Neural crest cell (in vitro differentiated cells): ENCODE measurements at regions not wholly inside any gene's neighbourhood (a gene's known extent, or its start where the extent isn't known, plus 50 kb on each side); places are given as distances from the start of the nearest gene placed in this dataset.

Experiments used
- DNase-seq: peaks from one replicate; pipeline ENCODE4 v3.0.0; 2021; ENCODE audit warnings: low read depth, mixed read lengths, low spot score
- H3K27ac Mint-ChIP-seq: one replicate; pipeline ENCODE4 v1.8.0; 2021; ENCODE audit warnings: mild to moderate bottlenecking, mixed read lengths; ENCODE audit not compliant: unreplicated experiment
- H3K27me3 Mint-ChIP-seq: 2 replicates; pipeline ENCODE4 v1.8.0; 2021; ENCODE audit warnings: low read depth, mild to moderate bottlenecking, mixed read lengths
- H3K36me3 Mint-ChIP-seq: 2 replicates; pipeline ENCODE4 v1.8.0; 2021; ENCODE audit warnings: low read depth, mild to moderate bottlenecking, mixed read lengths
- H3K4me1 Mint-ChIP-seq: 2 replicates; pipeline ENCODE4 v1.8.0; 2021; ENCODE audit warnings: mixed read lengths
- H3K4me3 Mint-ChIP-seq: one replicate; pipeline ENCODE4 v1.8.0; 2021; ENCODE audit warnings: mild to moderate bottlenecking, mixed read lengths
- H3K9me3 Mint-ChIP-seq: 2 replicates; pipeline ENCODE4 v1.8.0; 2021; ENCODE audit warnings: mixed read lengths
- TF ChIP-seq, protein P1 (sequence below): fragments of 200-600 bp; sonication (generic); conservative IDR thresholded peaks from 2 replicates; pipeline ENCODE4 v1.5.0; 2021; ENCODE audit warnings: antibody characterized with exemption, mild to moderate bottlenecking

DNA sequence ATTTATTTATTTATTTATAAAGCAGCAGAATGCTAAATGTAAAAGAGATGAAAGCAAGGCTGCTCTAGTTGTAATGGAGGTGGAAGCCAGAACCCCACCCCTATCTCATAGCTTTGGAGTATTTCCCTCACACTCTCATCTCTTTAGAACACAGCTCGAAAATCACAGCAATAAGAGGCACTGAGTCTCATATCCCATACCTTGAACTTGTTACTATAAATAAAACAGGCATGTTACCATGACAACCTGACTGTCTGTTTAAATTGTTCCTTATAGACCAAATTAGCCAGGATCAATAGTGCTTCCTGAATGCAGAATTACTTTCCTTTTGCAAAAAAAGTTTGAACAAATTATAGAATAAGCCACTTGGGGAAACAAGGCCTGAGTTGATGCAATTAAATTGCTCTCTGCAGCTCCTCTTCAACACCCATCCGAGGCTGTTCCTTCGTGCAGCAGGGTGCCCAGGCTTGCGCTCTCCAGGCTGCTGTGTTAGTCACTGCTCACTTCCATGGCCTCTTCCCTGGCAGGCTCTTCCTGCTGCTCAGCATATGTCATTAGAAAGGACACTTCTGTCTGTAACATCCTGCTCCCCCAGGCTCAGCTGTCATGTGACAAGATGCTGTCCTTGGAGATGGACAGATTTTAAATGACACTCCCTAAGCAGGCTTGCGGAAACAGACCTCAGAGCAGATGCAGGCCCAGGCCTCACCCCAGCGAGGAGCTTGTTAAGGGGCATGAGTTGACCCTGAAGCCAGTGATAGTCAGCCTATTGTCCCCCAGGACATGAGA, 120.2 kb downstream of the CARTPT start:
- peaks cover 16% of the 10 kb centered on the region for H3K4me1 Mint-ChIP-seq
- no peak for DNase-seq

DNA sequence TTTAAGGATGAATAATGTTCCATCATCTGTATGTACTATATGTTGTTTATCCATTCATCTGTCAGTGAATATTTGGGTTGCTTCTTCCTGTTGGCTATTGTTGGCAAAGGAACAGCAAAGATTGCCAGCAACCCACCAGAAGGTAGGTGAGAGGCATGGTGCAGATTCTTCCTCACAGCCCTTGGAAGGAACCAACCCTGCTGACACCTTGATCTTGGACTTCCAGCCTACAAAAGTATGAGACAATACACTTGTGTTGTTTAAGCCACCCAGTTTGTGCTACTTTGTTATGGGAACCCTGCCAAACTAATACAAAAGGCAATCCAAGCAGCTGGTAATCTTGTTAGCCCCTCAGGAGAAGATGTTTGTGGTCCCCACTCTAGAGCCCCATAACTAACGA, 122.0 kb downstream of the CARTPT start:
- TF ChIP-seq, protein P1, sequence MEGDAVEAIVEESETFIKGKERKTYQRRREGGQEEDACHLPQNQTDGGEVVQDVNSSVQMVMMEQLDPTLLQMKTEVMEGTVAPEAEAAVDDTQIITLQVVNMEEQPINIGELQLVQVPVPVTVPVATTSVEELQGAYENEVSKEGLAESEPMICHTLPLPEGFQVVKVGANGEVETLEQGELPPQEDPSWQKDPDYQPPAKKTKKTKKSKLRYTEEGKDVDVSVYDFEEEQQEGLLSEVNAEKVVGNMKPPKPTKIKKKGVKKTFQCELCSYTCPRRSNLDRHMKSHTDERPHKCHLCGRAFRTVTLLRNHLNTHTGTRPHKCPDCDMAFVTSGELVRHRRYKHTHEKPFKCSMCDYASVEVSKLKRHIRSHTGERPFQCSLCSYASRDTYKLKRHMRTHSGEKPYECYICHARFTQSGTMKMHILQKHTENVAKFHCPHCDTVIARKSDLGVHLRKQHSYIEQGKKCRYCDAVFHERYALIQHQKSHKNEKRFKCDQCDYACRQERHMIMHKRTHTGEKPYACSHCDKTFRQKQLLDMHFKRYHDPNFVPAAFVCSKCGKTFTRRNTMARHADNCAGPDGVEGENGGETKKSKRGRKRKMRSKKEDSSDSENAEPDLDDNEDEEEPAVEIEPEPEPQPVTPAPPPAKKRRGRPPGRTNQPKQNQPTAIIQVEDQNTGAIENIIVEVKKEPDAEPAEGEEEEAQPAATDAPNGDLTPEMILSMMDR: no peak
- Mint-ChIP-seq H3K36me3 (no peaks in the 10 kb centered on the region), H3K4me3 (no peak overlapping the region), H3K4me1 (peaks cover 16% of the 10 kb centered on the region), H3K9me3 (no peaks in the 10 kb centered on the region), H3K27me3 (no peaks in the 10 kb centered on the region), H3K27ac (no peak overlapping the region)
- no peak for DNase-seq

More for the DNA sequence above, 120.2 kb downstream of the CARTPT start:
- Mint-ChIP-seq H3K27ac (no peak overlapping the region), H3K36me3 (no peaks in the 10 kb centered on the region), H3K27me3 (no peaks in the 10 kb centered on the region), H3K9me3 (no peaks in the 10 kb centered on the region), H3K4me3 (no peak overlapping the region)
- TF ChIP-seq, protein P1: no peak

DNA sequence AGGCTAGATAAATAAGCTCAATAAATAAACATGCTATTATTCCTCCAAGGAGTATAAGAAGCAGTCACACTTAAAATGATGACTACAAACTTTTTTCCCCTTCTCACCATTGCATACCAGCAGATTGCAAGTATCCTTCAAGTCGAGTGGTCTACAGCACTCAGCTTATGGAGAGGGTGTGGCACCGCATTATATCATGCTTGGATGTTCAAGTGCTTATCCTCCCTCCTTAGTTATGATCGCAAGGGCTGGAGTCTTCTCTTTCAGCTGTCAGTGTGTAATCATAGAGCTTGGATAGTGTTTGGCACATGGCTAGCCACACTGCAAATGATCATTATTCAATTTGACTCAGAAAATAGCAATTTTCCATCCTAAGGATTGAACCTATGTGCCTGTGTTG, 124.0 kb downstream of the CARTPT start:
- Mint-ChIP-seq H3K4me3 (no peak overlapping the region), H3K36me3 (no peaks in the 10 kb centered on the region), H3K4me1 (peaks cover 16% of the 10 kb centered on the region), H3K27ac (no peak overlapping the region), H3K9me3 (peaks cover 3% of the 10 kb centered on the region), H3K27me3 (no peaks in the 10 kb centered on the region)
- TF ChIP-seq, protein P1: no peak
- DNase-seq: no peak

DNA sequence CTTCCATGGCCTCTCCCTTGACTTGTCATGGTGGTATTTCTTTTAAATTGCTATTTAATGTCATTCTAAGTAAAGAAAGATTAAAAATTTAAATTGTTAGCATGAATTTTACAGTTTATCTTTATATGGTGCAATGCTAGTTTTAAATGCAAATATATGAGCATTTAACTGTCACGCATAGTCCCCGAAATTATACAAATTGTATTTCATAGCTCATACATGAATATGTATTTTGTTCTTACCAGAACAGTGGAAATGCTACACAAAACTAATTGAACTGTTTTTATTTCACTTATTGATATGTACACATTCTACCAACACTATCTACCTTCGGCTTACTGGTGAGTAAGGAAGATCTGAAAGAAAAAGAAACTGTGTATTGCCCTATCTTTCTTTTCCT, 125.8 kb downstream of the CARTPT start:
- H3K9me3 Mint-ChIP-seq: peaks cover 9% of the 10 kb centered on the region
- H3K4me1 Mint-ChIP-seq: peaks cover 2% of the 10 kb centered on the region
- H3K4me3 Mint-ChIP-seq: no peak overlapping the region

DNA sequence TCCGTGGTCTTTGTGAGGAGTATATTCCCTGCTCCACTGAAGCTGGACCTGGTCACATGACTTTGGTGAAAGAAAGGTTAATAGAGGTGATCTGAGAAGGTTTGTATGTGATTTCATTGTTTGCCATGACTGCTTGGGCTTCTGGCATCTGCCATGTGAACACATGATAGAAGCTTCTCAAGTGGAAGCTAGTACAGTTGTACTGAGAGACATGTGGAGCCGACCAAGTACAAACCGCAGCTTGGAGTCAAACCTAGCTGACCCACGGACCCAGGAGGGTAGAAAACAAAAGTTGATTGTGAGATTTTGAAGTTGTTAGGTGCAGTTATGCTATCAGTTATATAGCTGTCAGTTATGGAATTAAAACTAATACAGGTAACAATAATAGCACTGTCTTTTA, 140.4 kb downstream of the CARTPT start:
- no peaks in the 10 kb centered on the region for H3K27me3 Mint-ChIP-seq
- no peak overlapping the region for H3K27ac Mint-ChIP-seq
- peaks cover 4% of the 10 kb centered on the region for H3K9me3 Mint-ChIP-seq
- no peak overlapping the region for H3K4me3 Mint-ChIP-seq
- H3K36me3 Mint-ChIP-seq: peaks cover 7% of the 10 kb centered on the region
- TF ChIP-seq, protein P1: no peak
- H3K4me1 Mint-ChIP-seq: no peaks in the 10 kb centered on the region
- DNase-seq: no peak

More for the DNA sequence above, 125.8 kb downstream of the CARTPT start:
- Mint-ChIP-seq H3K27me3 (no peaks in the 10 kb centered on the region), H3K36me3 (peaks cover 5% of the 10 kb centered on the region), H3K27ac (no peak overlapping the region)
- DNase-seq: no peak
- TF ChIP-seq, protein P1: no peak
